T-helper 2 cell treated with Interferon-gamma antibody and Interleukin-4, amounts not matched to agents 5 μg/mL and 100 μg/mL, for 36 hours (primary cell): ENCODE measurements at regions not wholly inside any gene's neighbourhood (a gene's known extent, or its start where the extent isn't known, plus 50 kb on each side); places are given as distances from the start of the nearest gene placed in this dataset.

ENCODE experiments used
- DNase-seq: peaks from one replicate; pipeline ENCODE4 v3.0.0; 2021; ENCODE audit warnings: low spot score
- H3K27ac Mint-ChIP-seq: one replicate; pipeline ENCODE4 v1.8.0; 2021; ENCODE audit warnings: mild to moderate bottlenecking, mixed read lengths
- H3K27me3 Mint-ChIP-seq: one replicate; pipeline ENCODE4 v1.8.0; 2021; ENCODE audit warnings: low read depth, mixed read lengths
- H3K36me3 Mint-ChIP-seq: one replicate; pipeline ENCODE4 v1.8.0; 2021; ENCODE audit warnings: low read depth, mixed read lengths
- H3K4me1 Mint-ChIP-seq: one replicate; pipeline ENCODE4 v1.8.0; 2021; ENCODE audit warnings: low read depth, mixed read lengths
- H3K4me3 Mint-ChIP-seq: one replicate; pipeline ENCODE4 v1.8.0; 2022; ENCODE audit warnings: mild to moderate bottlenecking, moderate library complexity, mixed read lengths
- H3K9me3 Mint-ChIP-seq: one replicate; pipeline ENCODE4 v1.8.0; 2021; ENCODE audit warnings: mixed read lengths

DNA sequence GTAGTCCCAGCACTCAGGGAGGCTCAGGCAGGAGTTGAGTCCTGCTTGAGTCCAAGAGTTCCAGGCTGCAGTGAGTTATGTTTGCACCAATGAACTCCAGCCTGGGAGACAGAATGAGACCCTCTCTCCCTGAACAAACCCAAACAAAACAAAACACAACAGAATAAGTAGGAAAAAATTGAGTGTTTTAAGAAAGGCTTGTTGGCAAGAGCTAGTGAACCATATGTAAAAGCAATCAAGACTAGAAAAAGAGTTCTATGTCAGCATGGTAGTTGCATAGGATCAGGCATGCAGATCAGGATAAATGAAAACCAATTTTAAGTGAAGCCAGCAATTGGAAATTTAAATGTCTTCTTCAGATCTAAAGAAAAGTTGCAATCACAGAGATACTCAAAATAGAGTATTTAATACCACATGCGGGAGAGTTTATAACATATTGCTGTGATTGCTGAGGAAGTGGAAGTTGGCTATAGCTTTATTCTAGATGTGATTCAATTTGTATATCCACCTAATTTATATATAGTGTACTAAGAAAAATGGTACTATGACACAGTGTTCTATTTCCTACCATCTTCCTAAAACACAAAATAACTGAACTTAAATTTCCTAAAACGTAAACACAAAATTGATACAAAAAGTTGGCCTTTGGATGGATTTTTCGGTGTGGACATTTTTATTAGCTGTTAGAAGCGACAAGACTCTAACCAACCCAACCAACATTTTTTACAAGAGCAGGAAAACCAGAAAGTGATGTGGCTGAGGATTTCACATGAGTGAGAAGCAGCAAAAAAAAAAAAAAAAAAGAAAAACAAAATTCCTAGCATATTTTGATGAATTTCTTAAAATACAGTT lies 101.9 kb upstream of the ROBO1 start:
- Mint-ChIP-seq H3K4me1 (no peaks in the 10 kb centered on the region), H3K36me3 (no peaks in the 10 kb centered on the region), H3K27ac (no peak overlapping the region), H3K27me3 (no peaks in the 10 kb centered on the region), H3K4me3 (no peak overlapping the region), H3K9me3 (peaks cover 35% of the 10 kb centered on the region)
- no peak for DNase-seq

DNA sequence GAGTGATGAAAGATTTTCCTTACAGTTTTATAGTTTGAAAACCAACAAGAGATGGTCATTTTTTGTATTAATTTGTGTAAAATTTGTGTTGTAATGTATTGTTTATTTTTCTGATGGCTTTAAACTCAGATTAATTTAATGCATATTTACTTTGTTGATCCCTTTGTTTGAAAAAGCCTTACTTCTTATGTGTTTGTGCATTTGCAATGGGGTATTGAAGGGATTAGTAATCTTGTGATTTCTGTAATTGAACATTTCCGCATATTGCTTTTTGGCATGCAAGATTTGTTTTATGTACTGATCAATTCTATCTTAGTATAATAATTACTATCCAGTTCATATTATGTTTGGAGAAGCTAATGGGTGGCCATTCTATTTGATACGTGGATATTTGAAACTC lies 98.4 kb upstream of the ROBO1 start:
- DNase-seq: no peak
- Mint-ChIP-seq H3K9me3 (peaks cover 38% of the 10 kb centered on the region), H3K36me3 (no peaks in the 10 kb centered on the region), H3K4me3 (no peak overlapping the region), H3K4me1 (no peaks in the 10 kb centered on the region), H3K27me3 (no peaks in the 10 kb centered on the region), H3K27ac (no peak overlapping the region)

DNA sequence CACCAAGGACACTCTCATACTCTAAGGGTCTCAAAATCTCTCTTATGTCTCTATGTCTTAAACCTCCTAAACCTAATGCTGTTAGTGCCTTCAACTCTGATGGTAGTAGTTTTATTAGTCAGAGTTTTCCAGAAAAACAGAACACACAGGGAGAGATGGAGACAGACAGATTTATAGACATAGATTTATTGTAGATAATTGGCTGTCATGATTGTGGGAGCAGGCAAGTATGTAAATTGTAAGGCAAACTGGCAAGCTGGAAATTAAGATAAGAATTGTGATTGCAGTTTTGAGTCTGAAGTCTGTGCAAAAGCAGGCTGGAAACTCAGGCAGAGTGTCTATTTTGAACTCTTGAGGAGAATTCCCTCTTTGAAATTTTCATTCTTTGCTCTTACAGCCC lies 96.3 kb upstream of the ROBO1 start:
- Mint-ChIP-seq H3K4me3 (no peak overlapping the region), H3K27ac (no peak overlapping the region), H3K4me1 (no peaks in the 10 kb centered on the region), H3K27me3 (no peaks in the 10 kb centered on the region), H3K36me3 (no peaks in the 10 kb centered on the region), H3K9me3 (peaks cover 41% of the 10 kb centered on the region)
- DNase-seq: no peak

DNA sequence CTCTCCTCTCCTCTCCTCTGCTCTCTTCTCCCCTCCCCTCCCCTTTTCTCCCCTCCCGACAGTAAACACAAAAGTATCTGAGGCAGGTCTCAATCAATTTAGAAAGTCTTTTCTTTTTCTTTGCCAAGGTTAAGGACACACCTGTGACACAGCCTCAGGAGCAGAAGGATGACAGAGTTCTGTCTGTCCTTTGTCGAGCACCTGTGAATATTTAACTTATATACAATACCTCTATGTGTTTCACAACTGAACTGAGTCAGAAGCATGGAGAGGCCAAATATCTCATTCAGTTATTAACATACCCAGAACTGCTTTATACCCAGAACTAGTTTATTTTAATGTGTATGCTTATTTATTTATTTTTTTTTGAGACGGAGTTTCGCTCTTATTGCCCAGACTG lies 81.1 kb upstream of the ROBO1 start:
- Mint-ChIP-seq H3K4me3 (no peak overlapping the region), H3K9me3 (peaks cover 33% of the 10 kb centered on the region), H3K27me3 (no peaks in the 10 kb centered on the region), H3K36me3 (no peaks in the 10 kb centered on the region), H3K4me1 (no peaks in the 10 kb centered on the region), H3K27ac (no peak overlapping the region)
- no peak for DNase-seq

DNA sequence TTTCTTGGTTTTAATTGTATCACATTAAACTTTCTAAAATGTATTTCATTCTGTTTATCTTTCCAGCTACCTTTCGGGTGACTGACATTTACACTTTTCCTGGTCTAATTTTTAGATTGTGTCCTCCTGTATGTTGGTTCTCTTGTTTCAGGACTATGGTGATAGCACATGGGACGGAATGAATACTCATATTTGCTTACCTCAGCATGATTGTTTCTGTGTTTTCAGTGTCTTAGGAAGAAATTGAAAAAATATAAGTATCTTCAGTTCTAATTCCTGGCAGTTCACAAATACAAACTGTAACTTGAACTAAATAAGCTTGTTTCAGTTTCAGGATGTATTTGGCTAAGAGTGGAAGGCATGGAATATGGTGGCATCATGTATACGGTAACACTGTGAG lies 80.1 kb upstream of the ROBO1 start:
- no peak for DNase-seq
- no peak overlapping the region for H3K27ac Mint-ChIP-seq
- no peaks in the 10 kb centered on the region for H3K27me3 Mint-ChIP-seq
- H3K9me3 Mint-ChIP-seq: peaks cover 33% of the 10 kb centered on the region
- no peak overlapping the region for H3K4me3 Mint-ChIP-seq
- no peaks in the 10 kb centered on the region for H3K4me1 Mint-ChIP-seq
- H3K36me3 Mint-ChIP-seq: no peaks in the 10 kb centered on the region

DNA sequence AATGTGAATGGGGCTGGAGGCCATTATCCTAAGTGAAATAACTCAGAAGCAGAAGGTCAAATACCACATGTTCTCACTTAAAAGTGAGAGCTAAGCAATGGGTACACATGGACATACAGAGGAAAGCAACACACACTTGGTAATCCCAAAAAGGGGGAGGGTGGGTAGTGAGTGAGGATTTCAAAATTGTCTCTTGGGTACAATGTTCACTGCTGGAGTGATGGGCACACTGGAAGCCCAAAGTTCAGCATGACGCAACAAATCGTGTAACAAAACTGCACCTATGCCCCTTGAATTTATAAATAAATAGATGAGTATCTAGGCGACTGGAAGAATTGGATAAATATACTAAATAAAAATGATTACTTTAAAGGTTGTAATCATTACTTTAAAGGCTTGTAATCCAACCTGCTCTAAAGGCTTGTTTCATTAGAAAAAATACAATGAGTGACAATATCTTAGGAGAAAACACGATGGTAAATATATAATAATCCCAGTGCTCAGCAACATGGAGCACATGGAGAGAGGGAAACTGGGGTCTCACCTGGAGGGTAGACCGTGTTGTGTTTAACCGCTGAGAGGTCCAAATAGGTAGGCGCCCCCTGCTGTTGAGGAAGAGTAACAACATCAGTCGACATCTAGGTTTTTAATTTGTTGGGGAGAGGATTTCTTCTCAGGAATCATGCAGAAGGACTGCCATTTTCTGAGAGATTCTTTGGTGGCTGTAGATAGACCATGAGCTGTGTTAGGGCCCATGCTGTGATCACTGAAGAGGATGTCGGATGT lies 78.5 kb upstream of the ROBO1 start:
- H3K27me3 Mint-ChIP-seq: no peaks in the 10 kb centered on the region
- H3K27ac Mint-ChIP-seq: no peak overlapping the region
- DNase-seq: no peak
- peaks cover 27% of the 10 kb centered on the region for H3K9me3 Mint-ChIP-seq
- H3K4me1 Mint-ChIP-seq: no peaks in the 10 kb centered on the region
- H3K4me3 Mint-ChIP-seq: no peak overlapping the region
- no peaks in the 10 kb centered on the region for H3K36me3 Mint-ChIP-seq

DNA sequence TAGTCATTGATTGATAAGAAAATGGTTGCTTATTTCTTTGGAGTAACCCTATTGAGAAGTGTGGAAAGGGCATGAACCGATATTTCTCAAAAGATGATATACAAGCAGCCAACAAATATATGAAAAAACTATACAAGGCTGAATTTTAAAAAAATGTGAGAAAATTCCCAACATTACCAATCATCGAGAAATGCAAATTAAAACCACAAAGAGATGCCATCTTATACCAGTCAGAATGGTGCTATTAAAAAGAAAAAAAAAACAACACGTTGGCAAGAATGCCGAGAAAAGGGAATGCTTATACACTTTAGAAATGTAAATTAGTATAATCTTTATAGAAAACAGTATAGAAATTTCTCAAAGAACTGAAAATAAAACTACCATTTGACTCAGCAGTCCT lies 77.7 kb upstream of the ROBO1 start:
- Mint-ChIP-seq H3K4me1 (no peaks in the 10 kb centered on the region), H3K27me3 (no peaks in the 10 kb centered on the region), H3K27ac (no peak overlapping the region), H3K36me3 (no peaks in the 10 kb centered on the region), H3K4me3 (no peak overlapping the region), H3K9me3 (peaks cover 21% of the 10 kb centered on the region)
- no peak for DNase-seq

DNA sequence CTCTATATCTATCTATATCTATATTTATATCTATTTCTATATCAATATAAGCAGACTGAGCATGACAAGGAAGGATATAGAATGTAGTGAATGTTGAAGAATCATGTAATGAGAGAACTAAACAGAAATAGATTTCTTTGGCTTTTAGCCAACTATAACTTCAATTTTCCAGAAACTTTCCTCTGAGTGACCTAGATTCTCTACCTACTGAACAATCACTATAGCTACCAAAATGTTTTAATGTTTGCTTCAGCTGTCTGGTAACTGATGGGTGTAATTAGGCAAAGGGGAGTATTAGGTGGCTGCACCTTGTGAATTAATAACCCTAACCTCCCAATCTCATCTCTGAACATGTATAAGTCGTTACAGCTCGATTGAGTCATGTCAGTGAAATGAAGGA lies 76.4 kb upstream of the ROBO1 start:
- no peak overlapping the region for H3K27ac Mint-ChIP-seq
- H3K4me1 Mint-ChIP-seq: no peaks in the 10 kb centered on the region
- no peaks in the 10 kb centered on the region for H3K27me3 Mint-ChIP-seq
- DNase-seq: no peak
- H3K36me3 Mint-ChIP-seq: no peaks in the 10 kb centered on the region
- H3K4me3 Mint-ChIP-seq: no peak overlapping the region
- H3K9me3 Mint-ChIP-seq: peaks cover 20% of the 10 kb centered on the region

DNA sequence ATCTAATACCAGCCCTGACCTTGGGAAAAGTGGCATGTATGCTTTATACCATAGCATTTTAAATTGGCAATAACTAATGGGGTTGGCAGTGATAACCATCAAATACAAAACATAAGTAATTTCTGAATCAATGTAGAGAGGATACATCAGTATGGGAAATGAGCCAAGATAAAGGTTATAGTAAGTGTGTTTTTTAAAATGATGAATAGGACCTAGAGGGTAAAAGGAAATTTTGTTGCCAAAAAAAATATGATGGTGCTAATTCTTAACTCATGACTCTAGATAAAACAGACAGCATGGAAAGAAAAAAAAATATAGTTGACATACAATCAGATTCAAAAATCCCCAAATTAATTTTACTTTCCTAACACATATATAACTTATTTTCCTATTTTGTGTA lies 75.4 kb upstream of the ROBO1 start:
- H3K27ac Mint-ChIP-seq: no peak overlapping the region

DNA sequence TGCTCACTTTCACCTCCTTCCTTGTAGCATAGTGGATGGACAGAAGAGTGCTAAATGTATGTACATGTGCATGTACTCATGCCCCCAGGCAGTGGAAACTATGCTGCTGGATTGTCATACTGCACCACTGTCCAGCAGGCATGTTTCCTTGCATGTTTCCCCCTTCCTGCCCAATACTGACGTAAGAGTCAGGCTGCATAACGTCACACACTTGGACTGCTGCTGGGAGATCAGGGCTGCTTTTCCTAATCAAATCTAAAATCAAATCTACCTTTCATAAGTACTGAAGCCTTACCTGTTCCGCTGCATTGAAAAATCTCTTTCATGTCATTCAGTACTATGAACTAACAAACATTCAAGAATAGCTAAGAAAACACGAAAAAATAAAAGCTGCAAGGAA lies 67.9 kb upstream of the ROBO1 start:
- Mint-ChIP-seq H3K27me3 (no peaks in the 10 kb centered on the region), H3K4me3 (no peak overlapping the region), H3K27ac (no peak overlapping the region), H3K36me3 (no peaks in the 10 kb centered on the region), H3K9me3 (peaks cover 37% of the 10 kb centered on the region), H3K4me1 (no peaks in the 10 kb centered on the region)
- no peak for DNase-seq

More for the DNA sequence above, 75.4 kb upstream of the ROBO1 start:
- no peaks in the 10 kb centered on the region for H3K4me1 Mint-ChIP-seq
- H3K9me3 Mint-ChIP-seq: peaks cover 21% of the 10 kb centered on the region
- no peaks in the 10 kb centered on the region for H3K36me3 Mint-ChIP-seq
- H3K27me3 Mint-ChIP-seq: no peaks in the 10 kb centered on the region
- H3K4me3 Mint-ChIP-seq: no peak overlapping the region
- DNase-seq: no peak

DNA sequence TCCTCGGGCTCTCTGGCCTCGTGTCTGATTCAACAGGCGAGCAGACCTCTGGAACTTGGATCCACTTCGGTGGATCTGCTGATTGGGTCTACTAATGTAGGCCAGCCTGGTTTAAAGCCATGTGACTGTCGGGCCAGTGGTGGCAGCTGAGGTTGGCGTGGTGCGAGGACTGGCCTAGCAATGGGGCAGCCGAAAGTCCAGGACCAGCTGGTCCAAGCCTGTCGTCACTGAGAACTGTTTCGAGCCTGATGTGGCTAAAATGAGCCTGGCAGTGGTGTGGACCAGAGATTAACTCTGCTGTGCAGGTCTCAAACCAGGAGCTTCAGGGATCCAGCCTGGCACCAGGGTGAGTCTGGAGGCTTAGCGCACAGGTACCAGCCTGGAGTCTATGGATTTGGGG lies 56.4 kb upstream of the ROBO1 start:
- no peaks in the 10 kb centered on the region for H3K27me3 Mint-ChIP-seq
- DNase-seq: no peak
- no peak overlapping the region for H3K4me3 Mint-ChIP-seq
- peaks cover 25% of the 10 kb centered on the region for H3K9me3 Mint-ChIP-seq
- H3K36me3 Mint-ChIP-seq: no peaks in the 10 kb centered on the region
- no peaks in the 10 kb centered on the region for H3K4me1 Mint-ChIP-seq
- H3K27ac Mint-ChIP-seq: no peak overlapping the region

DNA sequence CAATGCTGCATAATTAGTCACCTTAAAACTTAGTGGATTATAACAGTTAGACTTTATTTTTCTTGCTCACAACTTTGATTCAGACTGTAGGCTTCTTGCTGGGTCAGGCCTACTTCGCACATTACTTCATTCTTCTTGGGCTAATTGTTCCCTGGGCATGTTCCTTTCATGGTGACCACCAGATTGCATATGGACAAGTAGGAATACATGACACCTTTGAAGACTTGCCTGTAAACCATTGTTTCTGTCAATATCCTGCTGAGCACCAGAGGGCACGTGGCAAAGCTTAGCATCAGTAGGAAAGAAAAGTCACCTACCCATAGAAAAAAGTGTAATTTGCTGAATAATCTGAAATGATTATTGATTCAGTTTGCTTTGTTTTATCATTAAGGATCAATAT lies 54.3 kb upstream of the ROBO1 start:
- no peaks in the 10 kb centered on the region for H3K27me3 Mint-ChIP-seq
- H3K4me3 Mint-ChIP-seq: no peak overlapping the region
- H3K36me3 Mint-ChIP-seq: no peaks in the 10 kb centered on the region
- no peak for DNase-seq
- H3K27ac Mint-ChIP-seq: no peak overlapping the region
- peaks cover 23% of the 10 kb centered on the region for H3K9me3 Mint-ChIP-seq
- no peaks in the 10 kb centered on the region for H3K4me1 Mint-ChIP-seq

DNA sequence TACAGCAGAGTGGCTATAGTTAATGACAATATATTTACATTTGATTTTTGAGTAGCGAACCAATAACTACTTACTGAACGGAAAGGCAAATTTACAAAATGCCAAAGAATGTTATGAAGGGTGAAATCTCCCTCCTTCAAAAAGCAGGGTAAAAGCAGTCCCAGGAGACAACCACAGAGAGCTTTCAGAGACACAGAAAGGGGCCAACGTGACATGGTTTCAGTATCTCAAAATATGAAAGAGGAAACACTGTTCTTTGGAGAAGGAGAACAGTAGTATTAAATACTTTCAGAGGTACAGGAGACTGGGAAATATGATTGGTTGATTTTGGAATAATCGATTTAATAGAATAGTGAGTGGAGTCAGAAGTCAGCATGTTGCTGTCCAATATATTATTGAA lies 52.3 kb upstream of the ROBO1 start:
- Mint-ChIP-seq H3K36me3 (no peaks in the 10 kb centered on the region), H3K9me3 (peaks cover 31% of the 10 kb centered on the region), H3K4me3 (no peak overlapping the region), H3K27ac (no peak overlapping the region), H3K4me1 (no peaks in the 10 kb centered on the region), H3K27me3 (no peaks in the 10 kb centered on the region)
- no peak for DNase-seq

DNA sequence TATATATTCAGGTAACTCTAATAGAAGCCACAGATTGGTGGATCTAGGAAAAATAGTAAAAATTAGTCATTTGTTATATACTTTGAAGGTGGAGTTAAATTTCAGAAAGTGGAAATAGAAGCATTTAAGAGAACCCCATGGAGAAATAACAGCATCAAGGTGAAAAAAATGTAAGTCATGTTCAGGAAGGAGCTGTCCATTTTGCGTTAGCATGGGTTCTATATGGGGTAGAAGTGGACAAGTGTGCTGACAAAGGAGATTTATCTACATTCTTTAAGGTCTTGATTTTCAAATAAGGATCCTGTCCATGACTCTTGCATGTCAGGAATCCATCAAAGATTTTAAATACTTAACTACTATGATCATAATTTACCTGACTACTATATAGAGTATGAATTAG lies 50.2 kb upstream of the ROBO1 start:
- H3K36me3 Mint-ChIP-seq: no peaks in the 10 kb centered on the region
- no peak overlapping the region for H3K4me3 Mint-ChIP-seq
- peaks cover 35% of the 10 kb centered on the region for H3K9me3 Mint-ChIP-seq
- H3K27me3 Mint-ChIP-seq: no peaks in the 10 kb centered on the region
- no peaks in the 10 kb centered on the region for H3K4me1 Mint-ChIP-seq
- no peak for DNase-seq
- H3K27ac Mint-ChIP-seq: no peak overlapping the region
